ENCODE measurements at regions not wholly inside any gene's neighbourhood (a gene's known extent, or its start where the extent isn't known, plus 50 kb on each side); places are given as distances from the start of the nearest gene placed in this dataset.

DNA sequence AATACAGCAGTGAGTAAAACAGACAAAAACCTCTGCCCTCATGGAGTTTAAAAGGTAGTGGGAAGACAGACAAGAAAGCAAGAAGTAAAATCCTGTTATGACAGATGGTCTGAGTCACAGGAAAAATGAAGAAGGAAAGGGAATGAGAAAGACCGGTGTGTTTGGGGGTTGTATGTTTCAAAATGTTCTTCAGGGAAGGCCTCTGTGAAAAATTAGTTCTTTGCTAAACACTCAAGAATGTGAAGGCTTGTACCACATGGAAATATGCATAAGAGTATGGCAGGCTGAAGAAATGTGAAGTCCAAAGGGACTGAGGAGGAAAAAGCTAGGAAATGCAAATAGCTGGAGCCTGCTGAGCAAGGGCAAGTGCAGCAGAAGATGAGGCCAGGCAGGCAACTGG lies 315.9 kb upstream of the SEMA3A start:
- intact Hi-C loops (cut with DNase I; ENCODE audit: low total_unique reads) = no loop called here
- no peak for TF ChIP-seq POLR2A (IDR thresholded peaks at IDR 0.05)
- TF ChIP-seq, protein P1, sequence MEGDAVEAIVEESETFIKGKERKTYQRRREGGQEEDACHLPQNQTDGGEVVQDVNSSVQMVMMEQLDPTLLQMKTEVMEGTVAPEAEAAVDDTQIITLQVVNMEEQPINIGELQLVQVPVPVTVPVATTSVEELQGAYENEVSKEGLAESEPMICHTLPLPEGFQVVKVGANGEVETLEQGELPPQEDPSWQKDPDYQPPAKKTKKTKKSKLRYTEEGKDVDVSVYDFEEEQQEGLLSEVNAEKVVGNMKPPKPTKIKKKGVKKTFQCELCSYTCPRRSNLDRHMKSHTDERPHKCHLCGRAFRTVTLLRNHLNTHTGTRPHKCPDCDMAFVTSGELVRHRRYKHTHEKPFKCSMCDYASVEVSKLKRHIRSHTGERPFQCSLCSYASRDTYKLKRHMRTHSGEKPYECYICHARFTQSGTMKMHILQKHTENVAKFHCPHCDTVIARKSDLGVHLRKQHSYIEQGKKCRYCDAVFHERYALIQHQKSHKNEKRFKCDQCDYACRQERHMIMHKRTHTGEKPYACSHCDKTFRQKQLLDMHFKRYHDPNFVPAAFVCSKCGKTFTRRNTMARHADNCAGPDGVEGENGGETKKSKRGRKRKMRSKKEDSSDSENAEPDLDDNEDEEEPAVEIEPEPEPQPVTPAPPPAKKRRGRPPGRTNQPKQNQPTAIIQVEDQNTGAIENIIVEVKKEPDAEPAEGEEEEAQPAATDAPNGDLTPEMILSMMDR (IDR thresholded peaks at IDR 0.05) = no peak
- WGBS, 2 donors = 61 to 63% methylated on average over 1 of the region's 1 CpG
- H3K4me1 ChIP-seq = no peaks in the 10 kb centered on the region
- no peak overlapping the region for H3K27ac ChIP-seq
- no peaks in the 10 kb centered on the region for H3K36me3 ChIP-seq (ENCODE audit: low read depth, missing control alignments)
- no peaks in the 10 kb centered on the region for H3K27me3 ChIP-seq
- H3K9me3 ChIP-seq = no peaks in the 10 kb centered on the region
- no peak overlapping the region for H3K4me3 ChIP-seq
- no peak for DNase-seq

DNA sequence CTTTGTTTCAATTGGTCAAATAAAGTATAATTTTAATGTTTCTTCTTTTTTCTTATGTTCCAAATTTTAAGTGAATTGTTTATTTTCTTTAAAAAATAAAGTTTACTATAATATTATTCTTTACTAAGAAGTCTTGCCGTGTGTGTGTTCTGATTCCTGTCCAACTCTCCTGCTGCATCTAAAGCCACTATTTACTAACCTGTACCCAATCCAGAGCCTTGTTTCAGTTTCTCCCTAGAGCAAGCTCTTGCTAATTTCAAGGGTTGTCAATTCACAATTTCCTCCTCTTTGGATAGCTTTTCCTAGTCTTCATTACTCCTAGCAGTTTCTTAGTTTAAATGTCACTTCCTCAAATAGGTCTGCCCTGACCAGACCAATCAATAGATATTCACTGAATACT lies 314.9 kb upstream of the SEMA3A start:
- intact Hi-C loops (cut with DNase I; ENCODE audit: low total_unique reads) = no loop called here
- H3K27me3 ChIP-seq = no peaks in the 10 kb centered on the region
- H3K4me3 ChIP-seq = no peak overlapping the region
- no peak overlapping the region for H3K27ac ChIP-seq
- H3K4me1 ChIP-seq = no peaks in the 10 kb centered on the region
- no peaks in the 10 kb centered on the region for H3K9me3 ChIP-seq
- 63 to 64% methylated on average over 1 of the region's 1 CpG for WGBS, 2 donors
- TF ChIP-seq POLR2A (IDR thresholded peaks at IDR 0.05) = no peak
- TF ChIP-seq, protein P1 (IDR thresholded peaks at IDR 0.05) = no peak
- DNase-seq = no peak
- H3K36me3 ChIP-seq (ENCODE audit: low read depth, missing control alignments) = no peaks in the 10 kb centered on the region

DNA sequence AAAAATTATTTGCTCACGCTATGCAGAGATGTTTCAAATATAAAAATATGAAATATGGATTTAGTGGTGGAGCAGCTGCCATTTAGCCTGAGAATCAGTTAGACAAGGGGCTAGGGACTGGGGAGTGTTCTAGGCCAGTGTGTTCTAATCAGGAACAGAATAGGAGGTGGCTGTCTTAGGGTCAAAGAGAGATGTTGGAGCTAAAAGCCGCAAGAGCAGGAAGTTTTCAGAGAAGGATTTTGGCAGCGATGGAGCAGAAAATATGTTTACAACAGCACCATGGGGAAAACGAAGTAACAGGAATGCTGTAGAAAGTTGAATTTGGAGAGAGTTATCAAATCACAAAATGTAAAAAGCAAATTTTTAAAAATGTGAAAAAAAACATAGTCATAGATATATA lies 314.0 kb upstream of the SEMA3A start:
- no peak overlapping the region for H3K4me3 ChIP-seq
- H3K27ac ChIP-seq = no peak overlapping the region
- no peak for TF ChIP-seq POLR2A (IDR thresholded peaks at IDR 0.05)
- TF ChIP-seq, protein P1 (IDR thresholded peaks at IDR 0.05) = no peak
- no peaks in the 10 kb centered on the region for H3K4me1 ChIP-seq
- H3K9me3 ChIP-seq = no peaks in the 10 kb centered on the region
- DNase-seq = peak; percentile 19
- 48 to 60% methylated on average over 4 of the region's 4 CpGs for WGBS, 2 donors
- intact Hi-C loops (cut with DNase I; ENCODE audit: low total_unique reads) = no loop called here
- no peaks in the 10 kb centered on the region for H3K27me3 ChIP-seq
- H3K36me3 ChIP-seq (ENCODE audit: low read depth, missing control alignments) = no peaks in the 10 kb centered on the region

DNA sequence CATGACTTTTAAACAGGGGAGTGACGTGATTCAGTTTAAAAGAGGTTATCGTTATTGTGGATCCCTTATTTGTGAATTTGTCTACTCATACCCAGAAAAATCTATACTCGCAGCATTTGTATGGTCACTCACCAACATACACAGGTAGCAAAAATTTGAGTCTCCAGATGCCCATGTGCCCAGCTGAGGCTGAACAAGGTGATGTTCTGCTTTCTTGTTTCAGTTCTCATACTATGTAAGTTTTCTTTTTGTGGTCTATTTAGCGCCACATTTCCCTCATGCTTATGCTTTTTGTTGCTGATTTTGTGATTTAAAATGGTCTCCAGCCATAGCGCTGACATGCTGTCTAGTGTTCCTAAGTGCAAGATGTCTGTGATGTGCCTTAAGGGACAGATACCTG lies 312.9 kb upstream of the SEMA3A start:
- Histone ChIP-seq H3K4me1 (no peaks in the 10 kb centered on the region), H3K4me3 (no peak overlapping the region), H3K27ac (no peak overlapping the region), H3K36me3 (ENCODE audit: low read depth, missing control alignments) (no peaks in the 10 kb centered on the region), H3K27me3 (no peaks in the 10 kb centered on the region), H3K9me3 (no peaks in the 10 kb centered on the region)
- TF ChIP-seq, protein P1 (IDR thresholded peaks at IDR 0.05) = no peak
- TF ChIP-seq POLR2A (IDR thresholded peaks at IDR 0.05) = no peak
- intact Hi-C loops (cut with DNase I; ENCODE audit: low total_unique reads) = no loop called here
- 88 to 94% methylated on average over 5 of the region's 5 CpGs for WGBS, 2 donors
- DNase-seq = no peak

DNA sequence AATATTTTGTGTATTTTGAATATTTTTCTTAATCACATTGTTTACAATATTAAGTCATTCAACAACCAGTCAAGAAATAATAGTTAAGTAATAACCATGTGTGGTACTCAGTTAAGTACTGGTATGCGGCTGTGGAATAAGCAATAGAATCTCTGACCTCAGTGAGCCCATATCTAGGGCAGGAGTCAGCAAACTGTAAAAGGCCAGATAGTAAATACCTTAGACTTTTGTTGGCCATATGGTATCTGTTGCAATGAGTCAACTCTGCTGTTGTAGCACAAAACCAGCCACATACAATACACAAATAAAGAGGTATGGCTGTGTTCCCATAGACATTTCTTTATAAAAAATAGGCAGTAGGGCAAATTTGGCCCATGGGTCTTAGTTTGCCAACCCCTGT lies 311.6 kb upstream of the SEMA3A start:
- intact Hi-C loops (cut with DNase I; ENCODE audit: low total_unique reads) = no loop called here
- no peaks in the 10 kb centered on the region for H3K27me3 ChIP-seq
- no peaks in the 10 kb centered on the region for H3K4me1 ChIP-seq
- no peak overlapping the region for H3K27ac ChIP-seq
- no peaks in the 10 kb centered on the region for H3K36me3 ChIP-seq (ENCODE audit: low read depth, missing control alignments)
- H3K4me3 ChIP-seq = no peak overlapping the region
- TF ChIP-seq, protein P1 (IDR thresholded peaks at IDR 0.05) = no peak
- TF ChIP-seq POLR2A (IDR thresholded peaks at IDR 0.05) = no peak
- WGBS, 2 donors = 94 to 100% methylated on average over 1 of the region's 1 CpG
- no peak for DNase-seq
- no peaks in the 10 kb centered on the region for H3K9me3 ChIP-seq
